ENCODE measurements at regions not wholly inside any gene's neighbourhood (a gene's known extent, or its start where the extent isn't known, plus 50 kb on each side); places are given as distances from the start of the nearest gene placed in this dataset.
"Not testable (repeated sequence)": the region's sequence is repeated elsewhere in the genome, so short reads cannot be mapped to it uniquely, and the experiment has no call there.

- TF ChIP-seq TAF1 (IDR thresholded peaks at IDR 0.05; ENCODE audit: low read depth, low read length); POLR2AphosphoS5 (IDR thresholded peaks at IDR 0.05; ENCODE audit: low read depth, low read length); PAX5 (IDR thresholded peaks at IDR 0.05; ENCODE audit: insufficient read depth, low read length, severe bottlenecking); POLR2A (IDR thresholded peaks at IDR 0.05; ENCODE audit: low read depth, low read length); SPI1 (IDR thresholded peaks at IDR 0.05; ENCODE audit: low read depth, low read length); POU2F2 (IDR thresholded peaks at IDR 0.05; ENCODE audit: low read depth, low read length): not testable (repeated sequence)
Observed at GRCh38 chr1:206398261-206398660, 72.0 kb upstream of the IKBKE start.
